ENCODE measurements at regions not wholly inside any gene's neighbourhood (a gene's known extent, or its start where the extent isn't known, plus 50 kb on each side); places are given as distances from the start of the nearest gene placed in this dataset.
"Not testable (repeated sequence)": the region's sequence is repeated elsewhere in the genome, so short reads cannot be mapped to it uniquely, and the experiment has no call there.

- TF ChIP-seq CTCF (conservative IDR thresholded peaks at IDR 0.05; ENCODE audit: low read depth in 2 of 2); POLR2AphosphoS5 (IDR thresholded peaks at IDR 0.05; ENCODE audit: low read depth); EZH2 (IDR thresholded peaks at IDR 0.05; ENCODE audit: low read depth, unreplicated experiment); EZH2phosphoT487 (IDR thresholded peaks at IDR 0.05; ENCODE audit: unreplicated experiment); JUNB (IDR thresholded peaks at IDR 0.05; ENCODE audit: unreplicated experiment); ZNF331 (CRISPR knock-in tag; IDR thresholded peaks at IDR 0.05; ENCODE audit: low read depth); NANOG (IDR thresholded peaks at IDR 0.05; ENCODE audit: borderline replicate concordance); CREB1 (CRISPR knock-in tag; IDR thresholded peaks at IDR 0.05; ENCODE audit: low read depth); STAT1 (IDR thresholded peaks at IDR 0.05; ENCODE audit: unreplicated experiment); REST (IDR thresholded peaks at IDR 0.05; ENCODE audit: unreplicated experiment); ZNF462 (CRISPR knock-in tag; IDR thresholded peaks at IDR 0.05): not testable (repeated sequence)
These were observed 76.6 kb upstream of the NOTCH2NLA start for GRCh38 chr1:146305442-146305841.
